H9 (cell line): ENCODE measurements at regions not wholly inside any gene's neighbourhood (a gene's known extent, or its start where the extent isn't known, plus 50 kb on each side); places are given as distances from the start of the nearest gene placed in this dataset.

Experiments used
- DNase-seq: peaks from one replicate; pipeline ENCODE4 v3.0.0-alpha.2; 2017
- H2AFZ ChIP-seq: one replicate; pipeline ENCODE4 v1.6.1; 2013; ENCODE audit warnings: mild to moderate bottlenecking, low read length, control low read depth, moderate library complexity
- H2AK5ac ChIP-seq: 2 replicates; pipeline ENCODE4 v1.6.1; 2013; ENCODE audit warnings: low read length, control low read depth, mixed read lengths; ENCODE audit not compliant: insufficient read length
- H2BK120ac ChIP-seq: one replicate; pipeline ENCODE4 v1.6.1; 2013; ENCODE audit warnings: low read depth, mild to moderate bottlenecking, low read length, control low read depth, inconsistent platforms; ENCODE audit not compliant: poor library complexity, severe bottlenecking
- H2BK12ac ChIP-seq: 2 replicates; pipeline ENCODE4 v1.6.1; 2013; ENCODE audit warnings: low read length, control low read depth, mixed read lengths, low read depth; ENCODE audit not compliant: insufficient read length
- H2BK15ac ChIP-seq: 2 replicates; pipeline ENCODE4 v1.6.1; 2013; ENCODE audit warnings: low read depth, low read length, control low read depth
- H2BK20ac ChIP-seq: one replicate; pipeline ENCODE4 v1.6.1; 2013; ENCODE audit warnings: low read depth, mild to moderate bottlenecking, low read length, control low read depth, inconsistent platforms; ENCODE audit not compliant: poor library complexity, severe bottlenecking
- H2BK5ac ChIP-seq: 2 replicates; pipeline ENCODE4 v1.6.1; 2013; ENCODE audit warnings: low read length, control low read depth, mixed read lengths; ENCODE audit not compliant: insufficient read length
- H3K14ac ChIP-seq: 2 replicates; pipeline ENCODE4 v1.6.1; 2013; ENCODE audit warnings: low read length, control low read depth; ENCODE audit not compliant: insufficient read depth
- H3K18ac ChIP-seq: 2 replicates; pipeline ENCODE4 v1.6.1; 2013; ENCODE audit warnings: low read depth, mild to moderate bottlenecking, mixed read lengths, low read length, control low read depth; ENCODE audit not compliant: insufficient read length
- H3K23ac ChIP-seq: 2 replicates; pipeline ENCODE4 v1.6.1; 2013; ENCODE audit warnings: low read length, control low read depth, mixed read lengths, low read depth; ENCODE audit not compliant: insufficient read length
- H3K23me2 ChIP-seq: 2 replicates; pipeline ENCODE4 v1.6.1; 2013; ENCODE audit warnings: low read depth, mild to moderate bottlenecking, mixed read lengths, low read length, control low read depth; ENCODE audit not compliant: insufficient read length, poor library complexity, severe bottlenecking
- H3K27ac ChIP-seq: 2 replicates; pipeline ENCODE4 v1.5.1; 2013; ENCODE audit warnings: low read length, control low read depth, mixed read lengths, low read depth; ENCODE audit not compliant: insufficient read length
- H3K27me3 ChIP-seq: 2 replicates; pipeline ENCODE4 v1.6.1; 2013; ENCODE audit warnings: low read length, control low read depth, inconsistent platforms; ENCODE audit not compliant: insufficient read depth
- H3K4ac ChIP-seq: 2 replicates; pipeline ENCODE4 v1.6.1; 2013; ENCODE audit warnings: low read depth, mild to moderate bottlenecking, control low read depth, inconsistent platforms, low read length, moderate library complexity
- H3K4me1 ChIP-seq: 2 replicates; pipeline ENCODE4 v1.6.1; 2013; ENCODE audit warnings: low read length, control low read depth, inconsistent platforms; ENCODE audit not compliant: insufficient read depth
- H3K4me2 ChIP-seq: 2 replicates; pipeline ENCODE4 v1.6.1; 2013; ENCODE audit warnings: low read length, control low read depth, mixed read lengths; ENCODE audit not compliant: insufficient read length, insufficient read depth
- H3K56ac ChIP-seq: 2 replicates; pipeline ENCODE4 v1.6.1; 2013; ENCODE audit warnings: low read depth, mild to moderate bottlenecking, mixed read lengths, low read length, control low read depth; ENCODE audit not compliant: insufficient read length
- H3K79me1 ChIP-seq: 2 replicates; pipeline ENCODE4 v1.6.1; 2013; ENCODE audit warnings: low read depth, mild to moderate bottlenecking, moderate library complexity, low read length, control low read depth, inconsistent platforms; ENCODE audit not compliant: insufficient read depth, poor library complexity, severe bottlenecking
- H3K79me2 ChIP-seq: 2 replicates; pipeline ENCODE4 v1.6.1; 2013; ENCODE audit warnings: low read length, control low read depth, inconsistent platforms; ENCODE audit not compliant: insufficient read depth
- H3K9ac ChIP-seq: 2 replicates; pipeline ENCODE4 v1.6.1; 2013; ENCODE audit warnings: low read length, control low read depth, mixed read lengths; ENCODE audit not compliant: insufficient read length; ENCODE audit errors: extremely low read depth
- H3K9me3 ChIP-seq: one replicate; pipeline ENCODE4 v1.6.1; 2013; ENCODE audit warnings: low read depth, low read length, inconsistent platforms; ENCODE audit not compliant: control insufficient read depth
- H3T11ph ChIP-seq: one replicate; pipeline ENCODE4 v1.6.1; 2013; ENCODE audit warnings: mild to moderate bottlenecking, low read length, control low read depth, inconsistent platforms
- H4K20me1 ChIP-seq: one replicate; pipeline ENCODE4 v1.6.1; 2013; ENCODE audit not compliant: control insufficient read depth, insufficient read length, insufficient read depth
- H4K5ac ChIP-seq: 2 replicates; pipeline ENCODE4 v1.6.1; 2013; ENCODE audit warnings: low read depth, mild to moderate bottlenecking, mixed read lengths, low read length, control low read depth; ENCODE audit not compliant: insufficient read length
- H4K8ac ChIP-seq: replicated peaks from 2 replicates; pipeline ENCODE4 v1.6.1; 2013; ENCODE audit warnings: low read length, control low read depth, mixed read lengths, low read depth; ENCODE audit not compliant: insufficient read length
- H4K91ac ChIP-seq: 2 replicates; pipeline ENCODE4 v1.6.1; 2013; ENCODE audit warnings: low read depth, mild to moderate bottlenecking, moderate library complexity, mixed read lengths, low read length, control low read depth; ENCODE audit not compliant: insufficient read length
- H3K27ac Mint-ChIP-seq, 3 experiments: 2 replicates in 2 of 3; 3 replicates in 1 of 3; pipeline ENCODE4 v1.8.0; 2020 to 2021; ENCODE audit warnings: mixed read lengths in 3 of 3, mild to moderate bottlenecking in 1 of 3, moderate library complexity in 1 of 3
- H3K27me3 Mint-ChIP-seq: 2 replicates; pipeline ENCODE4 v1.8.0; 2021; ENCODE audit warnings: low read depth, mild to moderate bottlenecking, moderate library complexity, mixed read lengths
- H3K36me3 Mint-ChIP-seq, 3 experiments: 2 replicates in 2 of 3; 3 replicates in 1 of 3; pipeline ENCODE4 v1.8.0; 2020 to 2021; ENCODE audit warnings: low read depth in 3 of 3, mixed read lengths in 3 of 3; ENCODE audit not compliant: insufficient read depth in 1 of 3
- H3K4me1 Mint-ChIP-seq, 2 experiments: 2 replicates each; pipeline ENCODE4 v1.8.0; 2020; ENCODE audit warnings: mixed read lengths in 2 of 2
- H3K4me3 Mint-ChIP-seq, 2 experiments: 2 replicates in 1 of 2; 3 replicates in 1 of 2; pipeline ENCODE4 v1.8.0; 2020 to 2021; ENCODE audit warnings: mild to moderate bottlenecking in 2 of 2, mixed read lengths in 2 of 2, moderate library complexity in 1 of 2
- H3K9me3 Mint-ChIP-seq, 2 experiments: 2 replicates in 1 of 2; 3 replicates in 1 of 2; pipeline ENCODE4 v1.8.0; 2020; ENCODE audit warnings: mild to moderate bottlenecking in 2 of 2, mixed read lengths in 2 of 2, moderate library complexity in 1 of 2
- CTCF ChIP-seq: fragments of 200-600 bp; sonication (generic); conservative IDR thresholded peaks from 3 replicates; pipeline ENCODE4 v1.8.0; 2021; ENCODE audit warnings: antibody characterized with exemption, mild to moderate bottlenecking
- WGBS: extraction: QIAGEN DNeasy Blood & Tissue Kit; methylation state at CpG from one replicate; pipeline ENCODE4 v1.1.7; 2013; ENCODE audit warnings: missing lambda C conversion rate, low lambda C conversion rate, mixed read lengths; ENCODE audit not compliant: insufficient read length; ENCODE audit errors: extremely low coverage; 5-methylcytosine and 5-hydroxymethylcytosine counted together

GRCh38 chr11:122398167-122398566 lies 257.4 kb upstream of the UBASH3B start:
- Mint-ChIP-seq H3K4me3 (no peak overlapping the region), H3K27me3 (no peaks in the 10 kb centered on the region; the same call in 1 of the 2 replicates), H3K9me3 (no peaks in the 10 kb centered on the region), H3K4me1 (no peaks in the 10 kb centered on the region), H3K27ac (no peak overlapping the region), H3K36me3 (no peaks in the 10 kb centered on the region)
- no peak overlapping the region for H3K9ac ChIP-seq
- H2BK12ac ChIP-seq, result no peak overlapping the region
- H2BK15ac ChIP-seq, result no peak overlapping the region
- no peak overlapping the region for H3K27ac ChIP-seq
- H3K14ac ChIP-seq, result no peak overlapping the region
- H3K27me3 ChIP-seq, result no peaks in the 10 kb centered on the region
- no peaks in the 10 kb centered on the region for H3K9me3 ChIP-seq
- no peak for DNase-seq
- H3K4ac ChIP-seq, result no peak overlapping the region
- no peak overlapping the region for H3K18ac ChIP-seq
- H3T11ph ChIP-seq, result no peak overlapping the region
- no peak overlapping the region for H4K5ac ChIP-seq
- no peaks in the 10 kb centered on the region for H3K4me1 ChIP-seq
- H3K79me1 ChIP-seq, result no peaks in the 10 kb centered on the region
- TF ChIP-seq CTCF, result no peak
- H2AK5ac ChIP-seq, result no peak overlapping the region
- H3K79me2 ChIP-seq, result no peaks in the 10 kb centered on the region
- no peak overlapping the region for H4K8ac ChIP-seq
- no peaks in the 10 kb centered on the region for H4K20me1 ChIP-seq
- H2BK5ac ChIP-seq, result no peak overlapping the region
- H3K56ac ChIP-seq, result no peak overlapping the region
- no peak overlapping the region for H3K23ac ChIP-seq
- H2AFZ ChIP-seq, result no peak overlapping the region
- H2BK20ac ChIP-seq, result no peak overlapping the region
- no peak overlapping the region for H4K91ac ChIP-seq
- no peak overlapping the region for H2BK120ac ChIP-seq
- whole genome bisulfite sequencing, result no CpG with 5 or more reads among the region's 1 CpG
- H3K4me2 ChIP-seq, result no peak overlapping the region
- no peaks in the 10 kb centered on the region for H3K23me2 ChIP-seq
